ENCODE measurements at regions not wholly inside any gene's neighbourhood (a gene's known extent, or its start where the extent isn't known, plus 50 kb on each side); places are given as distances from the start of the nearest gene placed in this dataset.
A peak's percentile ranks its signal among the peaks of the same experiment; 100 is the strongest.

- DNase-seq (ENCODE audit: low read depth in 2 of 2) = no peak
Observed at GRCh38 chr9:26077860-26078259, 399.6 kb upstream of the TUSC1 start.

GRCh38 chr9:26067608-26068007, 389.4 kb upstream of the TUSC1 start:
- DNase-seq (ENCODE audit: low read depth in 2 of 2) = no peak

- no peak for DNase-seq (ENCODE audit: low read depth in 2 of 2)
Observed at GRCh38 chr9:26066237-26066636, 388.0 kb upstream of the TUSC1 start.

- DNase-seq (ENCODE audit: low read depth in 2 of 2) = no peak
Observed at GRCh38 chr9:26061948-26062575, 383.8 kb upstream of the TUSC1 start.

- DNase-seq (ENCODE audit: low read depth in 2 of 2) = no peak
Observed at GRCh38 chr9:26058111-26058895, 380.1 kb upstream of the TUSC1 start.

- DNase-seq (ENCODE audit: low read depth in 2 of 2) = no peak
Observed at GRCh38 chr9:26057050-26057449, 378.8 kb upstream of the TUSC1 start.

GRCh38 chr9:26054600-26055520, 376.6 kb upstream of the TUSC1 start:
- DNase-seq (ENCODE audit: low read depth in 2 of 2) = no peak

GRCh38 chr9:26053954-26054353, 375.7 kb upstream of the TUSC1 start:
- DNase-seq (ENCODE audit: low read depth in 2 of 2) = no peak

GRCh38 chr9:26043431-26043830, 365.2 kb upstream of the TUSC1 start:
- no peak for DNase-seq (ENCODE audit: low read depth in 2 of 2)

- no peak for DNase-seq (ENCODE audit: low read depth in 2 of 2)
Observed at GRCh38 chr9:26034786-26035185, 356.5 kb upstream of the TUSC1 start.

- DNase-seq (ENCODE audit: low read depth in 2 of 2) = no peak
Observed at GRCh38 chr9:26033336-26033735, 355.1 kb upstream of the TUSC1 start.

- DNase-seq (ENCODE audit: low read depth in 2 of 2) = no peak
Observed at GRCh38 chr9:26026423-26027100, 348.3 kb upstream of the TUSC1 start.

GRCh38 chr9:26013199-26013598, 335.0 kb upstream of the TUSC1 start:
- no peak for DNase-seq (ENCODE audit: low read depth in 2 of 2)

GRCh38 chr9:26012797-26013196, 334.6 kb upstream of the TUSC1 start:
- no peak for DNase-seq (ENCODE audit: low read depth in 2 of 2)

- DNase-seq (ENCODE audit: low read depth in 2 of 2) = no peak
Observed at GRCh38 chr9:25994605-25995004, 316.4 kb upstream of the TUSC1 start.

GRCh38 chr9:25990376-25990775, 312.1 kb upstream of the TUSC1 start:
- no peak for DNase-seq (ENCODE audit: low read depth in 2 of 2)

GRCh38 chr9:25975667-25976066, 297.4 kb upstream of the TUSC1 start:
- no peak for DNase-seq (ENCODE audit: low read depth in 2 of 2)

GRCh38 chr9:25964239-25964638, 286.0 kb upstream of the TUSC1 start:
- DNase-seq (ENCODE audit: low read depth in 2 of 2) = peak; percentile 25 to 36

GRCh38 chr9:25960178-25960577, 281.9 kb upstream of the TUSC1 start:
- no peak for DNase-seq (ENCODE audit: low read depth in 2 of 2)

- no peak for DNase-seq (ENCODE audit: low read depth in 2 of 2)
Observed at GRCh38 chr9:25954209-25954608, 276.0 kb upstream of the TUSC1 start.

GRCh38 chr9:25948182-25948581, 269.9 kb upstream of the TUSC1 start:
- DNase-seq (ENCODE audit: low read depth in 2 of 2) = no peak

- DNase-seq (ENCODE audit: low read depth in 2 of 2) = no peak
Observed at GRCh38 chr9:25939126-25939525, 260.9 kb upstream of the TUSC1 start.
